HG02884 (cell line): ENCODE measurements at regions not wholly inside any gene's neighbourhood (a gene's known extent, or its start where the extent isn't known, plus 50 kb on each side); places are given as distances from the start of the nearest gene placed in this dataset.
"Not testable (repeated sequence)": the region's sequence is repeated elsewhere in the genome, so short reads cannot be mapped to it uniquely, and the experiment has no call there.

Experiments used
- ATAC-seq: cut with Tn5 transposase; IDR thresholded peaks from one replicate; pipeline ENCODE4 v1.9.1; 2021; ENCODE audit warnings: mild to moderate bottlenecking, moderate library complexity; ENCODE audit not compliant: unreplicated experiment

DNA sequence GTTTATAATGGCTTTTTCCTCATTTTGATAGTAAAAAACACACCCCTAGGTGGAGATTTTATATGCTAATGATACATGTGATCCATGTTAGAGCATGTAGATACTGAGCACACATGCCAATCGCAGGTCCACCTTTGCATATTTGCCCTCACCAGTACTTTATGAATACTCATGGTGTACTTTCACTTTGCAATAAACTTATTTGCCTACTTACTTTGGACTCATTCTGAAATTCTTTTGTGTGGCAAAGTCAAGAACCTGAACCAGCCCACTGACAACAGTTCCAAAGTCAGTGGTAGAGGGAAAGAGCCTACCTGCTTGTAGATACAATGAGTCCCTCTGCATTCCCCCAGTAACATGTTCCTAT is 58.5 kb upstream of the DHRS4 start:
- no peak for ATAC-seq

DNA sequence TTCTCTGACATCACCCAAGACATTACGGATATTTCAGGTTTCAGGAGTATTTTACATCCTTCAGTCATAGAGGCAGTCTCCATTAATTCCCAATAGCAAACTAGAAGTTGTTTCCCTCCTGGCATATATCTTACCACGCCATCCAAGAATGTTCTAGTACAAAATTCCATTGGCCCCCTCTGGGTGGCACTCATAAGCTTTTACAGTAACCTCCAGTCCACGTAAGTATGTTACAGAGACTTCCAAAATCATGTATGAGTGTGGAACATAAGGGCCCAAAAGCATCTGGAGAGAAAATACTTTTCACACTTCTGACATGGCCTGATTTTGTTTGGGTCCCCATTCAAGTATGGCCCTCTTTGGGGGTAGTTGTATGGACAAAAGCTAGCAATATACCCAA is 58.1 kb upstream of the DHRS4 start:
- ATAC-seq, result no peak

GRCh38 chr14:23896609-23897153 is 56.9 kb upstream of the DHRS4 start:
- no peak for ATAC-seq

DNA sequence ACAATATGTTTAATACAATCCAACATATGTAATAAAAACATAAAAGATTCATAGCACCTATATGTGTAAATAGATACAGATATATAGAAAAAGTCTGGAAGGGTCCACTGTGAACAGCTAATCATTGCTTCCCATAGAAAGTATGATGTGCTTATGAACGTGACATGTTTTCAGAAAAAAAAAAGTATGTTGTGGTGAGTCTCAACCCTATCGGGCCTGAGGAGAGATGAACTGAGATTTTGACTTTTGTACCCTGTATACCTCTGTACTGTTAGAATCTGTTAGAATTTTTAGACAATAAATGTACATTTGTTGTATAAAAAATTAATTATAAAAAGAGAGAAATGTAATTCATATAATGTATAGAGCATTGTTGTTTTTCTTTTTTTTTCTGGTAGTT is 56.3 kb upstream of the DHRS4 start:
- ATAC-seq, result not testable (repeated sequence)

DNA sequence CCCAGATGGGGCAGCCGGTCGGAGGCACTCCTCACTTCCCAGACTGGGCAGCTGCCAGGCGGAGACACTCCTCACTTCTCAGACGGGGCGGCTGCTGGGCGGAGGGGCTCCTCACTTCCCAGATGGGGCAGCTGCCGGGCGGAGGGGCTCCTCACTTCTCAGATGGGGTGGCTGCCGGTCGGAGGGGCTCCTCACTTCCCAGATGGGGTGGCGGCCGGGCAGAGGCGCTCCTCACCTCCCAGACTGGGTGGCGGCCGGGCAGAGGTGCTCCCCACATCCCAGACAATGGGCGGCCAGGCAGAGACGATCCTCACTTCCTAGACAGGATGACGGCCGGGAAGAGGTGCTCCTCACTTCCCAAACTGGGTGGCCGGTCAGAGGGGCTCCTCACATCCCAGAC is 55.2 kb upstream of the DHRS4 start:
- not testable (repeated sequence) for ATAC-seq

GRCh38 chr14:23899788-23900187 is 53.8 kb upstream of the DHRS4 start:
- ATAC-seq, result no peak

DNA sequence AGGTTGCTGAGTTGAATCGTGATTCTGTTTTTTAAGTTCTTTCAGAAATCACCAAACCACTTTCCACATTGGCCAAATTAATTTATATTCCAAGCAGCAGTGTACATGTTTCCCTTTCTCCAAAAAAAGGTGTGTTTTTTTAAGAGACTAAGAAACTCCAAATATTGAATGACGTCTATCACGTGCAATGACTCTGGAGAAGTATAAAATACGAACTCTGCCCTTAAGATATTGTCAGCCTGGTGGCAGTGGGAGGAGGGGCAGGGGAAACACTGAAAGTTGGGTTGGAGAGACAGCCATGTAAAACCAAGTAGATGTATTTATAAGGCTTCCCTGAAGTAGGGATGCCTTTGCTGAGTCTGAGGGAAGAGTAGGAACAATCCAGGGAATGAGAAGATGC is 50.1 kb upstream of the DHRS4 start:
- no peak for ATAC-seq
